Caco-2 (cell line): ENCODE measurements at regions not wholly inside any gene's neighbourhood (a gene's known extent, or its start where the extent isn't known, plus 50 kb on each side); places are given as distances from the start of the nearest gene placed in this dataset.

Source experiments
- BruUV-seq: library from RNA; stranded (reverse); fragments of 400-500 nt; replicated peaks from 2 replicates; lab custom pipeline; 2021; lab: Mats Ljungman, UMichigan
- CTCF ChIA-PET: fragments of 300-600 bp; sonication (Branson Sonifier 250); formaldehyde crosslinking; loops from one replicate; lab custom pipeline; 2022; ENCODE audit warnings: antibody characterized with exemption; lab: Charles Lee
- POLR2A ChIA-PET: fragments of 300-600 bp; sonication (Branson Sonifier 250); formaldehyde crosslinking; loops from one replicate; lab custom pipeline; 2022; ENCODE audit warnings: antibody characterized with exemption; lab: Charles Lee
- DNase-seq, 2 experiments: peaks; one replicate each; pipeline versions ENCODE4 v3.0.0 to v3.0.0-alpha.2; 2020 to 2022
- H3K27me3 ChIP-seq: replicated peaks from 2 replicates; pipeline ENCODE4 v1.6.0; 2011; ENCODE audit warnings: low read length; ENCODE audit not compliant: control insufficient read depth, insufficient read depth
- H3K36me3 ChIP-seq: 2 replicates; pipeline ENCODE4 v1.5.1; 2011; ENCODE audit warnings: low read length; ENCODE audit not compliant: control insufficient read depth, insufficient read depth
- H3K4me1 ChIP-seq: fragments of 250-450 bp; sonication (Bioruptor Pico); 2 replicates; pipeline ENCODE4 v1.5.1; 2020; ENCODE audit warnings: mild to moderate bottlenecking
- H3K4me3 ChIP-seq: 2 replicates; pipeline ENCODE4 v1.5.1; 2011; ENCODE audit warnings: low read depth, mild to moderate bottlenecking, control low read depth, low read length
- H3K9me3 ChIP-seq: fragments of 250-450 bp; sonication (Bioruptor Pico); 2 replicates; pipeline ENCODE4 v1.5.1; 2020; ENCODE audit warnings: mild to moderate bottlenecking, moderate library complexity
- H3K27ac Mint-ChIP-seq: one replicate; pipeline ENCODE4 v1.8.0; 2022; ENCODE audit warnings: mixed read lengths; ENCODE audit not compliant: unreplicated experiment
- H3K27me3 Mint-ChIP-seq: one replicate; pipeline ENCODE4 v1.8.0; 2022; ENCODE audit warnings: mixed read lengths; ENCODE audit not compliant: insufficient read depth, unreplicated experiment
- H3K36me3 Mint-ChIP-seq: one replicate; pipeline ENCODE4 v1.8.0; 2022; ENCODE audit warnings: mild to moderate bottlenecking, mixed read lengths; ENCODE audit not compliant: insufficient read depth, unreplicated experiment
- H3K4me1 Mint-ChIP-seq: one replicate; pipeline ENCODE4 v1.8.0; 2022; ENCODE audit warnings: low read depth, mixed read lengths; ENCODE audit not compliant: unreplicated experiment
- H3K4me3 Mint-ChIP-seq: one replicate; pipeline ENCODE4 v1.8.0; 2022; ENCODE audit warnings: mild to moderate bottlenecking, moderate library complexity, mixed read lengths; ENCODE audit not compliant: unreplicated experiment
- H3K9me3 Mint-ChIP-seq: one replicate; pipeline ENCODE4 v1.8.0; 2022; ENCODE audit warnings: mixed read lengths; ENCODE audit not compliant: unreplicated experiment
- CTCF ChIP-seq, 2 experiments: fragments of 200-600 bp in 1 of 2; IDR thresholded peaks; 1 replicate in 1 of 2; 2 replicates in 1 of 2; pipeline versions ENCODE4 v1.5.1 to v1.8.0; 2011 to 2022; ENCODE audit warnings: antibody characterized with exemption in 1 of 2, control low read depth in 1 of 2, inconsistent platforms in 1 of 2, low read depth in 1 of 2, low read length in 1 of 2, mild to moderate bottlenecking in 1 of 2, moderate library complexity in 1 of 2; ENCODE audit not compliant: insufficient read depth in 1 of 2, severe bottlenecking in 1 of 2, unreplicated experiment in 1 of 2
- intact Hi-C: fragments of 100-400 bp; cut with micrococcal nuclease; formaldehyde crosslinking; loops from one replicate; pipeline ENCODE4 v1.10.0; 2022; ENCODE audit not compliant: unreplicated experiment

- no TSS peak for BruUV-seq
- H3K36me3 Mint-ChIP-seq = no peaks in the 10 kb centered on the region
- H3K4me3 ChIP-seq = no peak overlapping the region
- H3K36me3 ChIP-seq = no peaks in the 10 kb centered on the region
- TF ChIP-seq CTCF (IDR thresholded peaks at IDR 0.05; ENCODE audit: insufficient read depth in 1 of 2, low read depth in 1 of 2, low read length in 1 of 2, severe bottlenecking in 1 of 2, unreplicated experiment in 1 of 2) = no peak
- ChIA-PET POLR2A (no interaction called here), CTCF (no interaction called here)
- no peaks in the 10 kb centered on the region for H3K27me3 Mint-ChIP-seq
- H3K27ac Mint-ChIP-seq = no peak overlapping the region
- DNase-seq = no peak
- peaks cover 14% of the 10 kb centered on the region for H3K9me3 Mint-ChIP-seq
- H3K27me3 ChIP-seq = no peaks in the 10 kb centered on the region
- peaks cover 15% of the 10 kb centered on the region for H3K4me1 Mint-ChIP-seq
- 0 out of 2 replicates have a peak, but pooled peaks cover 3% of the 10 kb centered on the region for H3K4me1 ChIP-seq
- intact Hi-C loops = no loop called here
- no peak overlapping the region for H3K4me3 Mint-ChIP-seq
- H3K9me3 ChIP-seq = peaks cover 5% of the 10 kb centered on the region; the same call in 1 of the 2 replicates
These were observed 125.1 kb downstream of the ETS2 start for GRCh38 chr21:38930853-38931252.

DNA sequence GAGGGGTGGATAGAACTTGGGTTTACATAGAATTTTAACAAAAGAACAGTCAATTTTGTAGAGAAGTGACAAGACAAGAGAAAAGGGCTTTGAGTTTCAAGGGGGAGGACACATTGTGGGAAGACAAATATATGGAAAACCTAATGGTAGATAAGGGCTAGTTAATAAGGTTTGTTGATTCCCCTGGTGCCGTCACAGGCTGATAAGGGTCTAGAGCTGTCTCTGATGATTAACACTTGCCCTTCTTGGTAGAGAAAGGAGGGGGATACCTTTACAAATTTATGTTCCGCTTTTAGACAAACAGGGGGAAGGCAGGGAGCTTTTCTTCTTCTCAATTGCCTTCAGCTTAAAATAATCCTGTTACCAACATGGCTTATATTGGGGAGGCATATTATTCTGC, 124.3 kb downstream of the ETS2 start:
- Mint-ChIP-seq H3K36me3 (no peaks in the 10 kb centered on the region), H3K27ac (peak overlapping the region; percentile 9), H3K4me1 (peaks cover 15% of the 10 kb centered on the region), H3K27me3 (no peaks in the 10 kb centered on the region), H3K9me3 (peaks cover 14% of the 10 kb centered on the region), H3K4me3 (no peak overlapping the region)
- Histone ChIP-seq H3K36me3 (no peaks in the 10 kb centered on the region), H3K9me3 (peaks cover 5% of the 10 kb centered on the region; the same call in 1 of the 2 replicates), H3K27me3 (no peaks in the 10 kb centered on the region), H3K4me3 (no peak overlapping the region), H3K4me1 (0 out of 2 replicates have a peak, but pooled peaks cover 3% of the 10 kb centered on the region)
- ChIA-PET CTCF (no interaction called here), POLR2A (interaction anchor here (0.5 kb wide), 1 partner anchor 85 kb away, joined by 3 read pairs; no protein-coding TSS in a partner anchor)
- BruUV-seq = no TSS peak
- intact Hi-C loops = no loop called here
- DNase-seq = no peak
- no peak for TF ChIP-seq CTCF (IDR thresholded peaks at IDR 0.05; ENCODE audit: insufficient read depth in 1 of 2, low read depth in 1 of 2, low read length in 1 of 2, severe bottlenecking in 1 of 2, unreplicated experiment in 1 of 2)

DNA sequence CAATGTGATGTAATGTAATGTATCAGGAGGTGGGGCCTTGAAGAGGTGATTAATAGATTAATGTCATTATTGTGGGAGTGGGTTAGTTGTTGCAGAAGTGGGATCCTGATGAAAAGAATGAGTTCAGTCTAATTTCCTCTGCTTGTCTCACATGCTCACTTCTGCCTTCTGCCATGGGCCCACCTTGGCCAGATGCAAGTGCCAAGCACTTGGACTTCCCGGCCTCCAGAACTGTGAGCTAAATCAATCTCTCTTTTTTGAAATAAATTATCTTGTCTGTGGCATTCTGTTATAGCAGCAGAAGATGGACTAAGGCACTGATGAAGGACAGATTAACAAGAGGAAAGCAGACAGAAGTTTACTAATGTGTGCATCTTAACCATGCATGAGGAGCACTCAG, 123.9 kb downstream of the ETS2 start:
- TF ChIP-seq CTCF (IDR thresholded peaks at IDR 0.05; ENCODE audit: insufficient read depth in 1 of 2, low read depth in 1 of 2, low read length in 1 of 2, severe bottlenecking in 1 of 2, unreplicated experiment in 1 of 2) = no peak
- Histone ChIP-seq H3K4me3 (no peak overlapping the region), H3K9me3 (peaks cover 5% of the 10 kb centered on the region; the same call in 1 of the 2 replicates), H3K36me3 (no peaks in the 10 kb centered on the region), H3K27me3 (no peaks in the 10 kb centered on the region), H3K4me1 (0 out of 2 replicates have a peak, but pooled peaks cover 3% of the 10 kb centered on the region)
- POLR2A ChIA-PET = interaction anchor here (0.5 kb wide), 1 partner anchor 86 kb away, joined by 3 read pairs; no protein-coding TSS in a partner anchor
- peaks cover 14% of the 10 kb centered on the region for H3K9me3 Mint-ChIP-seq
- H3K4me1 Mint-ChIP-seq = peaks cover 15% of the 10 kb centered on the region
- no peaks in the 10 kb centered on the region for H3K36me3 Mint-ChIP-seq
- no TSS peak for BruUV-seq
- no peaks in the 10 kb centered on the region for H3K27me3 Mint-ChIP-seq
- H3K27ac Mint-ChIP-seq = peak overlapping the region; percentile 9
- H3K4me3 Mint-ChIP-seq = no peak overlapping the region
- CTCF ChIA-PET = no interaction called here
- DNase-seq = no peak
- intact Hi-C loops = no loop called here
